OCI-LY1 (cell line): ENCODE measurements at regions not wholly inside any gene's neighbourhood (a gene's known extent, or its start where the extent isn't known, plus 50 kb on each side); places are given as distances from the start of the nearest gene placed in this dataset.

Source experiments
- H2AFZ ChIP-seq: fragments of 200-600 bp; sonication (generic), shearing (Covaris generic); 2 replicates; pipeline ENCODE4 v1.6.0; 2014; ENCODE audit warnings: antibody characterized with exemption, mild to moderate bottlenecking, low read length
- H3F3A ChIP-seq: fragments of 200-600 bp; sonication (generic), shearing (Covaris generic); 2 replicates; pipeline ENCODE4 v1.6.0; 2014; ENCODE audit warnings: mild to moderate bottlenecking, antibody characterized with exemption, low read length, moderate library complexity; ENCODE audit not compliant: insufficient read depth
- H3K27ac ChIP-seq: fragments of 200-600 bp; sonication (generic); 2 replicates; pipeline ENCODE4 v1.5.1; 2014; ENCODE audit warnings: low read length, mixed run types, mild to moderate bottlenecking, low read depth; ENCODE audit not compliant: poor library complexity, severe bottlenecking
- H3K27me3 ChIP-seq: fragments of 200-600 bp; sonication (generic); 2 replicates; pipeline ENCODE4 v1.6.0; 2014; ENCODE audit warnings: antibody characterized with exemption, mild to moderate bottlenecking, low read length, moderate library complexity; ENCODE audit not compliant: insufficient read depth
- H3K36me3 ChIP-seq: fragments of 200-600 bp; sonication (generic); 2 replicates; pipeline ENCODE4 v1.6.1; 2014; ENCODE audit warnings: mild to moderate bottlenecking, antibody characterized with exemption, low read length, moderate library complexity, mixed read lengths; ENCODE audit not compliant: insufficient read depth
- H3K4me1 ChIP-seq: fragments of 200-600 bp; sonication (generic); 2 replicates; pipeline ENCODE4 v1.5.1; 2014; ENCODE audit warnings: mild to moderate bottlenecking, low read length, moderate library complexity; ENCODE audit not compliant: insufficient read depth, severe bottlenecking
- H3K4me2 ChIP-seq: fragments of 200-600 bp; sonication (generic), shearing (Covaris generic); 2 replicates; pipeline ENCODE4 v1.6.1; 2014; ENCODE audit warnings: low read length
- H3K4me3 ChIP-seq: fragments of 200-600 bp; sonication (generic); 2 replicates; pipeline ENCODE4 v1.5.1; 2014; ENCODE audit warnings: low read length, low read depth, mild to moderate bottlenecking, mixed read lengths; ENCODE audit not compliant: poor library complexity, severe bottlenecking
- H3K79me2 ChIP-seq: fragments of 200-600 bp; shearing (Covaris generic); 2 replicates; pipeline ENCODE4 v1.6.1; 2016; ENCODE audit warnings: mixed run types, low read length, mixed read lengths; ENCODE audit not compliant: insufficient read depth
- H3K9ac ChIP-seq: fragments of 200-600 bp; sonication (generic), shearing (Covaris generic); 2 replicates; pipeline ENCODE4 v1.6.1; 2014; ENCODE audit warnings: mild to moderate bottlenecking, low read length, mixed read lengths
- H3K9me2 ChIP-seq: fragments of 200-600 bp; sonication (generic), shearing (Covaris generic); 2 replicates; pipeline ENCODE4 v1.6.1; 2014; ENCODE audit warnings: low read depth, mild to moderate bottlenecking, low read length, mixed read lengths
- H3K9me3 ChIP-seq: fragments of 200-600 bp; shearing (Covaris generic); 2 replicates; pipeline ENCODE4 v1.6.1; 2014; ENCODE audit warnings: low read length, mixed read lengths
- H4K20me1 ChIP-seq: fragments of 200-600 bp; sonication (generic), shearing (Covaris generic); 2 replicates; pipeline ENCODE4 v1.6.0; 2016; ENCODE audit warnings: mild to moderate bottlenecking, low read length; ENCODE audit not compliant: insufficient read depth
- EZH2 ChIP-seq: fragments of 200-600 bp; sonication (generic), shearing (Covaris generic); IDR thresholded peaks from 2 replicates; pipeline ENCODE4 v1.8.0; 2017; ENCODE audit warnings: borderline replicate concordance, mixed run types, mild to moderate bottlenecking, antibody characterized with exemption, low read length, moderate library complexity, mixed read lengths
- TF ChIP-seq, protein P1 (sequence below): fragments of 200-600 bp; sonication (generic), shearing (Covaris generic); IDR thresholded peaks from 2 replicates; pipeline ENCODE4 v1.5.1; 2017; ENCODE audit warnings: mild to moderate bottlenecking, antibody characterized with exemption, low read length, moderate library complexity, mixed read lengths

DNA sequence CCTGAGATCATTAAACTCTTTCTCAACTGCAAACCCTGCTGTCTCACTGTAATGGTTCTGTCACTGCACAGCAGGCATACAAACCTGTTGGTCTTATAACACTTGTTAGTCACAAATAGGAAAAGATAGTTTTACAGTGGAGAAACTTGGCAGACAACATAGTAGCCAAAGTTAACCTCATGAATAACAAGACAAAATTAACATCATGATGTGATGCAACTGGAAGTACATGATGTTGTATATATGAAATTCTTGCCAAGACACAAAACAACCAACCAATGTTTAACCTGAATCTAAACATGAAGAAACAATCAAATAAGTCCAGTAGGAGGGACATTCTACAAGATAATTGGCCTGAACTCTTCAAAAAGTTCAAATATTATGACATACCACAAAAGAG is 189.3 kb downstream of the RNF152 start:
- Histone ChIP-seq H3K9me2 (no peaks in the 10 kb centered on the region), H3F3A (no peaks in the 10 kb centered on the region), H4K20me1 (no peaks in the 10 kb centered on the region)

DNA sequence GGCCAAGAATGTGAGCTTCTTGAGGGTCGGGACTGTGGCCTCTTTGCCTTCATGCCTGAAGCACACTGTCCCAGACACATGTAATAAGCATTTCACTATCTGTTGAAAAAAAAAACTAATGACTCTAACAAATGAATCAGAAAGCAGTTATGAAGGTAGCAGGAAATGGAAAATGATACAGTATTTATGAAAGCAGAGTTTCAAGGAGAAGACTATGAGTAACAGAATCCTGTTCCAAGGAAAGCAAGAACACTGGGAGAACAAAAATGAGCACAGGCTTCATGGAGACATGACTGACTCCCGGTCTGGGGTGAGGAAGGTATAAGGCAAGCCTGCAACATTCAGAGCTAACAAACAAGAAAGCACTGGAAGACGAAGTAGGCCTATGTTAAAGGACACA is 190.8 kb downstream of the RNF152 start:
- Histone ChIP-seq H3K4me3 (no peak overlapping the region), H3K27me3 (no peaks in the 10 kb centered on the region), H3K4me1 (no peaks in the 10 kb centered on the region), H2AFZ (no peak overlapping the region), H3K4me2 (no peak overlapping the region), H3F3A (no peaks in the 10 kb centered on the region), H3K9ac (no peak overlapping the region), H3K36me3 (no peaks in the 10 kb centered on the region), H3K9me2 (no peaks in the 10 kb centered on the region), H4K20me1 (no peaks in the 10 kb centered on the region), H3K27ac (no peak overlapping the region), H3K79me2 (no peaks in the 10 kb centered on the region), H3K9me3 (no peaks in the 10 kb centered on the region)
- TF ChIP-seq EZH2: no peak

More for the DNA sequence above, 189.3 kb downstream of the RNF152 start:
- no peak overlapping the region for H2AFZ ChIP-seq
- no peaks in the 10 kb centered on the region for H3K4me1 ChIP-seq
- H3K27me3 ChIP-seq: no peaks in the 10 kb centered on the region
- H3K9ac ChIP-seq: no peak overlapping the region
- no peaks in the 10 kb centered on the region for H3K36me3 ChIP-seq
- no peaks in the 10 kb centered on the region for H3K9me3 ChIP-seq
- TF ChIP-seq, protein P1, sequence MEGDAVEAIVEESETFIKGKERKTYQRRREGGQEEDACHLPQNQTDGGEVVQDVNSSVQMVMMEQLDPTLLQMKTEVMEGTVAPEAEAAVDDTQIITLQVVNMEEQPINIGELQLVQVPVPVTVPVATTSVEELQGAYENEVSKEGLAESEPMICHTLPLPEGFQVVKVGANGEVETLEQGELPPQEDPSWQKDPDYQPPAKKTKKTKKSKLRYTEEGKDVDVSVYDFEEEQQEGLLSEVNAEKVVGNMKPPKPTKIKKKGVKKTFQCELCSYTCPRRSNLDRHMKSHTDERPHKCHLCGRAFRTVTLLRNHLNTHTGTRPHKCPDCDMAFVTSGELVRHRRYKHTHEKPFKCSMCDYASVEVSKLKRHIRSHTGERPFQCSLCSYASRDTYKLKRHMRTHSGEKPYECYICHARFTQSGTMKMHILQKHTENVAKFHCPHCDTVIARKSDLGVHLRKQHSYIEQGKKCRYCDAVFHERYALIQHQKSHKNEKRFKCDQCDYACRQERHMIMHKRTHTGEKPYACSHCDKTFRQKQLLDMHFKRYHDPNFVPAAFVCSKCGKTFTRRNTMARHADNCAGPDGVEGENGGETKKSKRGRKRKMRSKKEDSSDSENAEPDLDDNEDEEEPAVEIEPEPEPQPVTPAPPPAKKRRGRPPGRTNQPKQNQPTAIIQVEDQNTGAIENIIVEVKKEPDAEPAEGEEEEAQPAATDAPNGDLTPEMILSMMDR: no peak
- no peak for TF ChIP-seq EZH2
- H3K79me2 ChIP-seq: no peaks in the 10 kb centered on the region
- no peak overlapping the region for H3K4me3 ChIP-seq
- H3K27ac ChIP-seq: no peak overlapping the region
- H3K4me2 ChIP-seq: no peak overlapping the region

DNA sequence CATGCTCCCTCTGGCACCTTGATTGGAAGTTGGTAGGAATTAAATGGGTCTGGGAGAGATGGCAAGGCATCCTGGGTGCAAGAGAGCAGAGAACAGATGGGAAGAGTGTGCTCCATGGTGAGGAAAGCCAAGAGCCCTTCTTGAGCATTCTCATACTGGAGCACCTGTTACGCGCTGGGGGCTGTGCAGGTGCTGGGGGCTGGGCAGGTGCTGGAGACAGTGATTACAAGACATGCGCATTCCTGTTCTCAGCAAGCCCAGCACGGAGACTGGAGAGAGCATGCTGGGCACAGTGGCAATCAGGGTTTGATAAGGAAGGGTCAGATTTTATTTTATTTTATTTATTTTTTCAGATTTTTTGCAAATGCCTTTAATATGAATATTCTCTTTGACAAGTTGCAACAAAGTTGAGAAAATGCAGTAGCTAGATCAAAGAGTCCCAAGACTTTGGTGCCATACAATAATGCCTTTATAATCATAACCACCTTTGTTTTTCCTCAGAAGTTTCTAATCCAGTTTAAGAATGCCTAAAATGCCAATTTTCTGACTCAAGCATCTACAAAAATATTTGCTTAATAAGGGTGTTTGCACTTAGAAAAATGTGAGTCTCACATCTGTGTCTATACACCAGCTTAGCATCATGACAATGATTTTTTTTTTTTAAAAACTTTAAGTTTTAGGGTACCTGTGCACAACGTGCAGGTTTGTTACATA is 193.3 kb downstream of the RNF152 start:
- no peaks in the 10 kb centered on the region for H3K36me3 ChIP-seq
- H4K20me1 ChIP-seq: no peaks in the 10 kb centered on the region
- no peak for TF ChIP-seq EZH2
- TF ChIP-seq, protein P1: no peak

More for the DNA sequence above, 193.3 kb downstream of the RNF152 start:
- Histone ChIP-seq H3K79me2 (no peaks in the 10 kb centered on the region), H3K4me1 (no peaks in the 10 kb centered on the region), H3K27me3 (no peaks in the 10 kb centered on the region), H3K4me3 (no peak overlapping the region), H3K4me2 (no peak overlapping the region), H3K9me3 (no peaks in the 10 kb centered on the region), H2AFZ (no peak overlapping the region), H3K27ac (no peak overlapping the region), H3K9me2 (no peaks in the 10 kb centered on the region), H3F3A (no peaks in the 10 kb centered on the region), H3K9ac (no peak overlapping the region)
